ENCODE measurements at regions not wholly inside any gene's neighbourhood (a gene's known extent, or its start where the extent isn't known, plus 50 kb on each side); places are given as distances from the start of the nearest gene placed in this dataset.

- TF ChIP-seq, protein P1, sequence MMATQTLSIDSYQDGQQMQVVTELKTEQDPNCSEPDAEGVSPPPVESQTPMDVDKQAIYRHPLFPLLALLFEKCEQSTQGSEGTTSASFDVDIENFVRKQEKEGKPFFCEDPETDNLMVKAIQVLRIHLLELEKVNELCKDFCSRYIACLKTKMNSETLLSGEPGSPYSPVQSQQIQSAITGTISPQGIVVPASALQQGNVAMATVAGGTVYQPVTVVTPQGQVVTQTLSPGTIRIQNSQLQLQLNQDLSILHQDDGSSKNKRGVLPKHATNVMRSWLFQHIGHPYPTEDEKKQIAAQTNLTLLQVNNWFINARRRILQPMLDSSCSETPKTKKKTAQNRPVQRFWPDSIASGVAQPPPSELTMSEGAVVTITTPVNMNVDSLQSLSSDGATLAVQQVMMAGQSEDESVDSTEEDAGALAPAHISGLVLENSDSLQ (IDR thresholded peaks at IDR 0.05): no peak
- TF ChIP-seq YBX1 (IDR thresholded peaks at IDR 0.05) (no peak), NBN (IDR thresholded peaks at IDR 0.05) (no peak), USF2 (IDR thresholded peaks at IDR 0.05; ENCODE audit: borderline replicate concordance, low read depth, low read length) (no peak), HCFC1 (IDR thresholded peaks at IDR 0.05; ENCODE audit: low read length) (no peak), BRCA1 (IDR thresholded peaks at IDR 0.05; ENCODE audit: low read depth, low read length) (no peak), SMAD5 (IDR thresholded peaks at IDR 0.05; ENCODE audit: low read depth) (no peak), ZZZ3 (IDR thresholded peaks at IDR 0.05; ENCODE audit: control insufficient read depth, insufficient read length, low read depth) (no peak)
- TF ChIP-seq, protein P2, sequence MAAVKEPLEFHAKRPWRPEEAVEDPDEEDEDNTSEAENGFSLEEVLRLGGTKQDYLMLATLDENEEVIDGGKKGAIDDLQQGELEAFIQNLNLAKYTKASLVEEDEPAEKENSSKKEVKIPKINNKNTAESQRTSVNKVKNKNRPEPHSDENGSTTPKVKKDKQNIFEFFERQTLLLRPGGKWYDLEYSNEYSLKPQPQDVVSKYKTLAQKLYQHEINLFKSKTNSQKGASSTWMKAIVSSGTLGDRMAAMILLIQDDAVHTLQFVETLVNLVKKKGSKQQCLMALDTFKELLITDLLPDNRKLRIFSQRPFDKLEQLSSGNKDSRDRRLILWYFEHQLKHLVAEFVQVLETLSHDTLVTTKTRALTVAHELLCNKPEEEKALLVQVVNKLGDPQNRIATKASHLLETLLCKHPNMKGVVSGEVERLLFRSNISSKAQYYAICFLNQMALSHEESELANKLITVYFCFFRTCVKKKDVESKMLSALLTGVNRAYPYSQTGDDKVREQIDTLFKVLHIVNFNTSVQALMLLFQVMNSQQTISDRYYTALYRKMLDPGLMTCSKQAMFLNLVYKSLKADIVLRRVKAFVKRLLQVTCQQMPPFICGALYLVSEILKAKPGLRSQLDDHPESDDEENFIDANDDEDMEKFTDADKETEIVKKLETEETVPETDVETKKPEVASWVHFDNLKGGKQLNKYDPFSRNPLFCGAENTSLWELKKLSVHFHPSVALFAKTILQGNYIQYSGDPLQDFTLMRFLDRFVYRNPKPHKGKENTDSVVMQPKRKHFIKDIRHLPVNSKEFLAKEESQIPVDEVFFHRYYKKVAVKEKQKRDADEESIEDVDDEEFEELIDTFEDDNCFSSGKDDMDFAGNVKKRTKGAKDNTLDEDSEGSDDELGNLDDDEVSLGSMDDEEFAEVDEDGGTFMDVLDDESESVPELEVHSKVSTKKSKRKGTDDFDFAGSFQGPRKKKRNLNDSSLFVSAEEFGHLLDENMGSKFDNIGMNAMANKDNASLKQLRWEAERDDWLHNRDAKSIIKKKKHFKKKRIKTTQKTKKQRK (IDR thresholded peaks at IDR 0.05; ENCODE audit: low read depth, low read length): no peak
Measured at GRCh38 chr12:11958221-11959091, 112.3 kb upstream of the BCL2L14 start (continued).

All from GM12878 (cell line).